Calu3 (cell line): ENCODE measurements at regions not wholly inside any gene's neighbourhood (a gene's known extent, or its start where the extent isn't known, plus 50 kb on each side); places are given as distances from the start of the nearest gene placed in this dataset.

Experiments
- BruUV-seq: library from RNA; stranded (reverse); fragments of 400-500 nt; replicated peaks from 2 replicates; lab custom pipeline; 2021; lab: Mats Ljungman, UMichigan
- CTCF ChIA-PET: fragments of 300-600 bp; sonication (Branson Sonifier 250); formaldehyde crosslinking; loops from one replicate; lab custom pipeline; 2022; ENCODE audit warnings: antibody characterized with exemption; lab: Charles Lee
- DNase-seq: peaks from one replicate; pipeline ENCODE4 v3.0.0; 2022
- H3K27ac Mint-ChIP-seq: one replicate; pipeline ENCODE4 v1.8.0; 2022; ENCODE audit warnings: mixed read lengths; ENCODE audit not compliant: unreplicated experiment
- H3K27me3 Mint-ChIP-seq: one replicate; pipeline ENCODE4 v1.8.0; 2022; ENCODE audit warnings: mixed read lengths; ENCODE audit not compliant: unreplicated experiment
- H3K36me3 Mint-ChIP-seq: one replicate; pipeline ENCODE4 v1.8.0; 2022; ENCODE audit warnings: mild to moderate bottlenecking, moderate library complexity, mixed read lengths; ENCODE audit not compliant: insufficient read depth, unreplicated experiment
- H3K4me1 Mint-ChIP-seq: one replicate; pipeline ENCODE4 v1.8.0; 2022; ENCODE audit warnings: mild to moderate bottlenecking, low read depth, mixed read lengths; ENCODE audit not compliant: unreplicated experiment
- H3K4me3 Mint-ChIP-seq: one replicate; pipeline ENCODE4 v1.8.0; 2022; ENCODE audit warnings: mild to moderate bottlenecking, low read depth, moderate library complexity, mixed read lengths; ENCODE audit not compliant: unreplicated experiment
- H3K9me3 Mint-ChIP-seq: one replicate; pipeline ENCODE4 v1.8.0; 2022; ENCODE audit warnings: low read depth, mixed read lengths; ENCODE audit not compliant: unreplicated experiment
- intact Hi-C: fragments of 100-400 bp; cut with micrococcal nuclease; formaldehyde crosslinking; loops from one replicate; pipeline ENCODE4 v1.10.0; 2022; ENCODE audit not compliant: unreplicated experiment
- TF ChIP-seq, protein P1 (sequence below): fragments of 200-600 bp; IDR thresholded peaks from one replicate; pipeline ENCODE4 v1.8.0; 2022; ENCODE audit warnings: antibody characterized with exemption; ENCODE audit not compliant: unreplicated experiment

GRCh38 chr10:129416956-129417765 lies 49.9 kb upstream of the MGMT start:
- DNase-seq: no peak
- no peaks in the 10 kb centered on the region for H3K27me3 Mint-ChIP-seq
- no peak overlapping the region for H3K27ac Mint-ChIP-seq
- H3K4me3 Mint-ChIP-seq: no peak overlapping the region
- CTCF ChIA-PET: no interaction called here
- BruUV-seq: no TSS peak
- H3K9me3 Mint-ChIP-seq: no peaks in the 10 kb centered on the region
- H3K36me3 Mint-ChIP-seq: no peaks in the 10 kb centered on the region
- TF ChIP-seq, protein P1, sequence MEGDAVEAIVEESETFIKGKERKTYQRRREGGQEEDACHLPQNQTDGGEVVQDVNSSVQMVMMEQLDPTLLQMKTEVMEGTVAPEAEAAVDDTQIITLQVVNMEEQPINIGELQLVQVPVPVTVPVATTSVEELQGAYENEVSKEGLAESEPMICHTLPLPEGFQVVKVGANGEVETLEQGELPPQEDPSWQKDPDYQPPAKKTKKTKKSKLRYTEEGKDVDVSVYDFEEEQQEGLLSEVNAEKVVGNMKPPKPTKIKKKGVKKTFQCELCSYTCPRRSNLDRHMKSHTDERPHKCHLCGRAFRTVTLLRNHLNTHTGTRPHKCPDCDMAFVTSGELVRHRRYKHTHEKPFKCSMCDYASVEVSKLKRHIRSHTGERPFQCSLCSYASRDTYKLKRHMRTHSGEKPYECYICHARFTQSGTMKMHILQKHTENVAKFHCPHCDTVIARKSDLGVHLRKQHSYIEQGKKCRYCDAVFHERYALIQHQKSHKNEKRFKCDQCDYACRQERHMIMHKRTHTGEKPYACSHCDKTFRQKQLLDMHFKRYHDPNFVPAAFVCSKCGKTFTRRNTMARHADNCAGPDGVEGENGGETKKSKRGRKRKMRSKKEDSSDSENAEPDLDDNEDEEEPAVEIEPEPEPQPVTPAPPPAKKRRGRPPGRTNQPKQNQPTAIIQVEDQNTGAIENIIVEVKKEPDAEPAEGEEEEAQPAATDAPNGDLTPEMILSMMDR: no peak
- H3K4me1 Mint-ChIP-seq: no peaks in the 10 kb centered on the region
- intact Hi-C loops: no loop called here
